ENCODE measurements at regions not wholly inside any gene's neighbourhood (a gene's known extent, or its start where the extent isn't known, plus 50 kb on each side); places are given as distances from the start of the nearest gene placed in this dataset.

DNA sequence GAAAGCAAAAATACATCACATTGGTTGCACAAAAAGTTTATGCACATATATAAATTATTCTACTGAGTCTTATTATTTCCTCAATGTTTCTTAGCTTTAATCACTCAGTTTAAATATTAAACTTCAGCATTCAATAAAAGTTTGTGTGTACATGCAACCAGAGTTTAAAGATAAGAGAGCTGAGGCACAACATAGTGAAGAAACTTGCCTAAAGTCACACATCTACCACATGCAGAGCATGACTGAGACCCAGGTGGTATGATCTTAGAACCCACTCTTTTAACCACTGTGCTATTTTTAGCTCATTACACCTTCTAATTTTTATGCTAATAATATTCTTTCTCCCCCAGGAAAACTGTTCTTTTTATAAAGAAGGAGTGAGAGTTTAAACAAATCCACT is 96.1 kb upstream of the GOLIM4 start:
- TF ChIP-seq, protein P1, sequence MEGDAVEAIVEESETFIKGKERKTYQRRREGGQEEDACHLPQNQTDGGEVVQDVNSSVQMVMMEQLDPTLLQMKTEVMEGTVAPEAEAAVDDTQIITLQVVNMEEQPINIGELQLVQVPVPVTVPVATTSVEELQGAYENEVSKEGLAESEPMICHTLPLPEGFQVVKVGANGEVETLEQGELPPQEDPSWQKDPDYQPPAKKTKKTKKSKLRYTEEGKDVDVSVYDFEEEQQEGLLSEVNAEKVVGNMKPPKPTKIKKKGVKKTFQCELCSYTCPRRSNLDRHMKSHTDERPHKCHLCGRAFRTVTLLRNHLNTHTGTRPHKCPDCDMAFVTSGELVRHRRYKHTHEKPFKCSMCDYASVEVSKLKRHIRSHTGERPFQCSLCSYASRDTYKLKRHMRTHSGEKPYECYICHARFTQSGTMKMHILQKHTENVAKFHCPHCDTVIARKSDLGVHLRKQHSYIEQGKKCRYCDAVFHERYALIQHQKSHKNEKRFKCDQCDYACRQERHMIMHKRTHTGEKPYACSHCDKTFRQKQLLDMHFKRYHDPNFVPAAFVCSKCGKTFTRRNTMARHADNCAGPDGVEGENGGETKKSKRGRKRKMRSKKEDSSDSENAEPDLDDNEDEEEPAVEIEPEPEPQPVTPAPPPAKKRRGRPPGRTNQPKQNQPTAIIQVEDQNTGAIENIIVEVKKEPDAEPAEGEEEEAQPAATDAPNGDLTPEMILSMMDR (IDR thresholded peaks at IDR 0.05) = no peak
- H3K27me3 Mint-ChIP-seq = no peaks in the 10 kb centered on the region

DNA sequence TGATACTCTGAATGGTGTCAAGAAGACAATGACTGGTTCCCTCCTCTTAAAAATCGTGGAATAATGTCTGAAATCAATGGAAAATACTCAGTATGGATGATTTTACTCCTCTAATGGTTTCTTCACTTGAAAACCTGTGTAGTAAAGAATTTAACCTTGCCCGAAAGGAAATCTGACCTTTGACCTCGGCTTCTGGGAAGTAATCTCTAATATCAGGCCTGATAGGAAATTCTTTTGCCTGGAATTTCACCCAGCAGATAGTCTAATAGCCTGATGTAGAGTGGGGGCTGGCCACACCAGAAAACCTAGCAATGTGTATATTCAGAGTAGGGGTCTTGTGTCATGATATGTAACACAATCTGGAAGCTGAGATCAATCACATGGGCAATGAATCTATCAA is 91.5 kb upstream of the GOLIM4 start:
- Mint-ChIP-seq H3K4me1 (ENCODE audit: low read depth) (no peaks in the 10 kb centered on the region), H3K27ac (no peak overlapping the region), H3K27me3 (no peaks in the 10 kb centered on the region), H3K36me3 (ENCODE audit: low read depth) (no peaks in the 10 kb centered on the region), H3K4me3 (no peak overlapping the region), H3K9me3 (no peaks in the 10 kb centered on the region)
- POLR2A ChIA-PET = no interaction called here
- CTCF ChIA-PET = interaction anchor here (0.8 kb wide), 1 partner anchor 24 kb away, joined by 3 read pairs; no protein-coding TSS in a partner anchor
- intact Hi-C loops (cut with micrococcal nuclease) = no loop called here
- DNase-seq (no peak), ATAC-seq (no peak)
- TF ChIP-seq, protein P1 (IDR thresholded peaks at IDR 0.05) = no peak

More for the DNA sequence above, 96.1 kb upstream of the GOLIM4 start:
- Mint-ChIP-seq H3K27ac (no peak overlapping the region), H3K4me1 (ENCODE audit: low read depth) (no peaks in the 10 kb centered on the region), H3K9me3 (no peaks in the 10 kb centered on the region), H3K36me3 (ENCODE audit: low read depth) (no peaks in the 10 kb centered on the region), H3K4me3 (no peak overlapping the region)
- ATAC-seq = no peak
- no peak for DNase-seq
- ChIA-PET POLR2A (no interaction called here), CTCF (interaction anchor here (1.0 to 1.1 kb wide), 2 partner anchors 19 to 149 kb away, joined by 3 read pairs; no protein-coding TSS in a partner anchor)
- intact Hi-C loops (cut with micrococcal nuclease) = no loop called here

DNA sequence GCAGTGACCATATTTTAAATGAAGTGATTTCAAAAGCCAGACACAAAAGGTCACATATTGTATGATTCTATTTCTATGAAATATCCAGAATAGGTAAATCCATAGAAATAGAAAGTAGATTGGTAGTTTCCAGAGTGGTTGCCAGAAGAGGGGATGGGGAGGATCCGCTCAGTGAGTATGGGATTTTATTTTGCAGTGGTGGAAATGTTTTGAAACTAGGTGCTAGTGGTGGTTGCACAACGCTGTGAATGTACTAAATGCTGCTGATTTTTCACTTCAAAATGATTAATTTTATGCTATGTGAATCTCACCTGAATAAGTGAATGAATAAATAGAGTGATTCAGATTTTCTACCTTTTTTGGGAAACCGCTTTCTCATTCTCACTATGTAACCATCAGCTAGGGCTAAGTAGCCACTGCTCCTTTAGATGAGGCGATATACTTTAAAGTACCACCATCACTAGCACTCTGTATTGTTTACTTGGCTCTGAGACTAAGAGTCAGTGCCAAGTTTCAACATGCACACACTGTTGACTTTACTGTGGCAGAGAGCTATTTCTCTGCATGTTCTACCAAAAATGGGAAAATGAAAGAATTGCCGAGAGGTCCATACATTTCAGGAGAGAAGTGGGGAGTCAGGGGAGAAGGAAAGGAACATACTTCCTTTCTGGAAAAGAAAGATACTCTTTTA is 90.7 kb upstream of the GOLIM4 start:
- no peak for ATAC-seq
- intact Hi-C loops (cut with micrococcal nuclease) = no loop called here
- H3K4me1 Mint-ChIP-seq (ENCODE audit: low read depth) = no peaks in the 10 kb centered on the region
- H3K27ac Mint-ChIP-seq = no peak overlapping the region
- CTCF ChIA-PET = interaction anchor here (0.8 kb wide), 1 partner anchor 25 kb away, joined by 3 read pairs; no protein-coding TSS in a partner anchor
- H3K9me3 Mint-ChIP-seq = no peaks in the 10 kb centered on the region
- no peak overlapping the region for H3K4me3 Mint-ChIP-seq
- no peaks in the 10 kb centered on the region for H3K27me3 Mint-ChIP-seq
- H3K36me3 Mint-ChIP-seq (ENCODE audit: low read depth) = no peaks in the 10 kb centered on the region
- TF ChIP-seq, protein P1 (IDR thresholded peaks at IDR 0.05) = no peak
- POLR2A ChIA-PET = no interaction called here
- DNase-seq = no peak

DNA sequence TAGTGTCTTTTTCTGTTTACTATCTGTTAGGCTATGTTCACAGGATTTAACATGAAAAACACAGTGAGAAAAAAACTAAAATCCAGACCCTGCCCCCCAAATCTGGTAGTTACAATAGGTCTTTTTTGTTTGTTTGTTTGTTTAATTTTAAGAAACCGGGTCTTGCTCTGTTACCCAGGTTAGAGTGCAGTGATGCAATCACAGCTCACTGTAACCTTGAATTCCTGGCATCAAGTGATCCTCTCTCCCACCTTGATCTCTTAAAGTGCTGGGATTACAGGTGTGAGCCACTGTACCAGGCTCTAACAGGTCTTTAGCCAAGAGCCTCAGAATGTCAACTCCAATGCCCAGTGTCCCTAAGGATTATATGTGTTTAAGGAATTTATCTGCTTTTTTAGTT is 88.0 kb upstream of the GOLIM4 start:
- Mint-ChIP-seq H3K36me3 (ENCODE audit: low read depth) (no peaks in the 10 kb centered on the region), H3K27ac (no peak overlapping the region), H3K27me3 (no peaks in the 10 kb centered on the region), H3K4me3 (no peak overlapping the region), H3K9me3 (no peaks in the 10 kb centered on the region), H3K4me1 (ENCODE audit: low read depth) (no peaks in the 10 kb centered on the region)
- ChIA-PET CTCF (no interaction called here), POLR2A (no interaction called here)
- ATAC-seq = no peak
- DNase-seq = no peak
- TF ChIP-seq, protein P1 (IDR thresholded peaks at IDR 0.05) = no peak
- intact Hi-C loops (cut with micrococcal nuclease) = no loop called here

DNA sequence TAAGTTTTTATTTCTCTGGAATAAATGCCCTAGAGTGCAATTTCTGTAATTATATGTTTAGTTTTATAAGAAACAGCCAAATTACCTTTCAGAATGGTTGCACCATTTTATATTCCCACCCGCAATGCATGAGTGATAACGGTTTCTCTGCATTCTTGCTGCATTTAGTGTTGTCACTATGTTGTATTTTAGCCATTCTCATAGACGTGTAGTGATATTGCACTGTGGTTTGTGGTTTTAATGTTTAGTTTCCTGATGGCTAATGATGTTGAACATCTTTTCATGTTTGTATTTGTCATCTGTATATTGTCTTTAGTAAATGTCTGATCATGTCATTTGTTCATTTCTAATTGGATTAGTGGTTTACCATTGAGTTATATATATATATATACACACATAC is 73.0 kb upstream of the GOLIM4 start:
- Mint-ChIP-seq H3K36me3 (ENCODE audit: low read depth) (no peaks in the 10 kb centered on the region), H3K27ac (no peak overlapping the region)
- intact Hi-C loops (cut with micrococcal nuclease) = no loop called here

More for the DNA sequence above, 73.0 kb upstream of the GOLIM4 start:
- H3K4me1 Mint-ChIP-seq (ENCODE audit: low read depth) = peaks cover 4% of the 10 kb centered on the region
- H3K4me3 Mint-ChIP-seq = no peak overlapping the region
- no peaks in the 10 kb centered on the region for H3K27me3 Mint-ChIP-seq
- ChIA-PET POLR2A (interaction anchor here (0.6 kb wide), 1 partner anchor 32 kb away, joined by 3 read pairs; no protein-coding TSS in a partner anchor), CTCF (interaction anchor here (7.7 kb wide), 1 partner anchor 123 kb away, joined by 92 read pairs; no protein-coding TSS in a partner anchor)
- DNase-seq = no peak
- H3K9me3 Mint-ChIP-seq = no peaks in the 10 kb centered on the region
- TF ChIP-seq, protein P1 (IDR thresholded peaks at IDR 0.05) = no peak
- no peak for ATAC-seq

All from activated CD8-positive, alpha-beta T cell treated with anti-CD3 and anti-CD28 coated beads for 36 hours (primary cell).